GM12878 (cell line): ENCODE measurements at regions not wholly inside any gene's neighbourhood (a gene's known extent, or its start where the extent isn't known, plus 50 kb on each side); places are given as distances from the start of the nearest gene placed in this dataset.

ENCODE experiments used
- ATAC-seq: fragments of 200-7000 bp; cut with Tn5 transposase; 3 replicates; pipeline ENCODE4 v1.9.1; 2020; ENCODE audit warnings: mild to moderate bottlenecking, moderate library complexity
- BruUV-seq: library from RNA; stranded (reverse); fragments of 400-500 nt; replicated peaks from 2 replicates; lab custom pipeline; 2021; lab: Mats Ljungman, UMichigan
- CTCF ChIA-PET: fragments of 300-600 bp; sonication (Branson Sonifier 250); formaldehyde crosslinking; extraction: SDS; loops from one replicate; lab custom pipeline; 2021; ENCODE audit warnings: inconsistent platforms; lab: Yijun Ruan, JAX
- POLR2A ChIA-PET: fragments of 350-600 bp; formaldehyde crosslinking; extraction: SDS; loops from one replicate; lab custom pipeline; 2021; ENCODE audit warnings: inconsistent platforms; lab: Charles Lee
- RAD21 ChIA-PET: fragments of 300-600 bp; sonication (Branson Sonifier 250); formaldehyde crosslinking; loops from one replicate; lab custom pipeline; 2023; ENCODE audit warnings: antibody characterized with exemption; ENCODE audit not compliant: unreplicated experiment; lab: Charles Lee
- SMC1A ChIA-PET: fragments of 300-600 bp; sonication (Branson Sonifier 250); formaldehyde crosslinking; loops from one replicate; lab custom pipeline; 2023; ENCODE audit not compliant: unreplicated experiment, uncharacterized antibody; lab: Charles Lee
- DNase-seq: peaks from one replicate; pipeline ENCODE4 v3.0.0-alpha.2; 2011; ENCODE audit warnings: low read depth, low spot score
- FAIRE-seq: peaks from 3 replicates; lab custom pipeline; 2011; peaks lifted over from hg19 to GRCh38; lab: Jason Lieb, UNC
- H2AFZ ChIP-seq: 2 replicates; pipeline ENCODE4 v1.6.0; 2011; ENCODE audit warnings: low read depth, low read length, control low read depth; ENCODE audit not compliant: control insufficient read depth
- H3K27ac ChIP-seq: 2 replicates; pipeline ENCODE4 v1.5.1; 2011; ENCODE audit warnings: control low read depth; ENCODE audit not compliant: control insufficient read depth, insufficient read depth
- H3K27me3 ChIP-seq, 2 experiments: replicated peaks in 1 of 2; 2 replicates each; pipeline versions ENCODE4 v1.6.0 to v1.6.1; 2011; ENCODE audit warnings: low read length in 1 of 2; ENCODE audit not compliant: control insufficient read depth in 2 of 2, insufficient read depth in 2 of 2
- H3K36me3 ChIP-seq, 2 experiments: 2 replicates each; pipeline ENCODE4 v1.5.1; 2011; ENCODE audit warnings: low read length in 1 of 2; ENCODE audit not compliant: control insufficient read depth in 2 of 2, insufficient read depth in 2 of 2
- H3K4me1 ChIP-seq: 2 replicates; pipeline ENCODE4 v1.6.1; 2011; ENCODE audit warnings: mild to moderate bottlenecking, low read length, moderate library complexity, mixed read lengths; ENCODE audit not compliant: control insufficient read depth, insufficient read depth
- H3K4me2 ChIP-seq: 2 replicates; pipeline ENCODE4 v1.6.0; 2011; ENCODE audit warnings: control low read depth; ENCODE audit not compliant: control insufficient read depth, insufficient read depth
- H3K4me3 ChIP-seq: fragments of 200-600 bp; sonication (generic); 2 replicates; pipeline ENCODE4 v1.5.1; 2016
- H3K79me2 ChIP-seq: 2 replicates; pipeline ENCODE4 v1.6.0; 2011; ENCODE audit warnings: low read length; ENCODE audit not compliant: control insufficient read depth, insufficient read depth
- H3K9ac ChIP-seq: 2 replicates; pipeline ENCODE4 v1.8.0; 2011; ENCODE audit warnings: low read length, control low read depth, mixed read lengths; ENCODE audit not compliant: control insufficient read depth, insufficient read depth
- H3K9me3 ChIP-seq: replicated peaks from 3 replicates; pipeline ENCODE4 v1.5.1; 2011; ENCODE audit warnings: mild to moderate bottlenecking, low read length; ENCODE audit not compliant: control insufficient read depth, insufficient read depth
- H4K20me1 ChIP-seq: 2 replicates; pipeline ENCODE4 v1.6.0; 2011; ENCODE audit not compliant: control insufficient read depth, insufficient read depth
- ATF2 ChIP-seq: IDR thresholded peaks from 2 replicates; pipeline ENCODE4 v1.6.1; 2012; ENCODE audit warnings: low read length, inconsistent platforms
- GABPA ChIP-seq: IDR thresholded peaks from 2 replicates; pipeline ENCODE4 v1.6.1; 2014; ENCODE audit warnings: antibody characterized with exemption, low read depth, mild to moderate bottlenecking, inconsistent platforms
- GATAD2B ChIP-seq: fragments of 450-650 bp; conservative IDR thresholded peaks from 2 replicates; pipeline ENCODE4 v1.6.1; 2017; ENCODE audit warnings: low read depth, mild to moderate bottlenecking, moderate library complexity
- MTA3 ChIP-seq: IDR thresholded peaks from 2 replicates; pipeline ENCODE4 v1.6.1; 2012; ENCODE audit warnings: low read length, inconsistent platforms, borderline replicate concordance
- MYC ChIP-seq: IDR thresholded peaks from 2 replicates; pipeline ENCODE4 v1.6.1; 2011; ENCODE audit warnings: mild to moderate bottlenecking, low read length, moderate library complexity, inconsistent platforms; ENCODE audit not compliant: insufficient read depth, insufficient replicate concordance, insufficient read length, severe bottlenecking
- NBN ChIP-seq: fragments of 450-650 bp; IDR thresholded peaks from 2 replicates; pipeline ENCODE4 v1.6.1; 2016
- NFXL1 ChIP-seq: fragments of 450-650 bp; IDR thresholded peaks from 2 replicates; pipeline ENCODE4 v1.6.1; 2017; ENCODE audit warnings: antibody characterized with exemption, mild to moderate bottlenecking, borderline replicate concordance
- NFYB ChIP-seq: IDR thresholded peaks from 2 replicates; pipeline ENCODE4 v1.6.1; 2011; ENCODE audit warnings: low read depth, mild to moderate bottlenecking, low read length, improper control_type of control experiment, moderate library complexity; ENCODE audit not compliant: insufficient read depth
- POU2F2 ChIP-seq: IDR thresholded peaks from 3 replicates; pipeline ENCODE4 v1.6.1; 2011; ENCODE audit warnings: low read depth, mild to moderate bottlenecking, low read length, borderline replicate concordance
- RCOR1 ChIP-seq: conservative IDR thresholded peaks from 2 replicates; pipeline ENCODE4 v1.6.1; 2012; ENCODE audit warnings: low read depth, low read length, improper control_type of control experiment
- SIX5 ChIP-seq: IDR thresholded peaks from 2 replicates; pipeline ENCODE4 v1.6.1; 2011; ENCODE audit warnings: mild to moderate bottlenecking, low read depth, low read length, moderate library complexity; ENCODE audit not compliant: severe bottlenecking
- SREBF1 ChIP-seq: IDR thresholded peaks from 2 replicates; pipeline ENCODE4 v1.6.1; 2012; ENCODE audit warnings: mild to moderate bottlenecking, low read length
- SUZ12 ChIP-seq: fragments of 200-600 bp; sonication (generic); IDR thresholded peaks from one replicate; pipeline ENCODE4 v1.6.1; 2018; ENCODE audit warnings: antibody characterized with exemption, mild to moderate bottlenecking; ENCODE audit not compliant: unreplicated experiment
- WGBS: methylation state at CpG from one replicate; pipeline ENCODE4 v1.1.6; 2016; ENCODE audit warnings: low lambda C conversion rate; ENCODE audit not compliant: insufficient replicate concordance, insufficient coverage; ENCODE audit errors: missing lambda C conversion rate; 5-methylcytosine and 5-hydroxymethylcytosine counted together
- in situ Hi-C: fragments of 300-500 bp; cut with MboI; formaldehyde crosslinking; loops from 9 replicates; pipeline ENCODE4 v1.14.3; 2018; ENCODE audit warnings: mixed read lengths
- intact Hi-C: fragments of 100-400 bp; cut with micrococcal nuclease; formaldehyde crosslinking; loops from one replicate; pipeline ENCODE4 v1.14.2; 2022; ENCODE audit not compliant: unreplicated experiment
- TF ChIP-seq, protein P1 (sequence below): IDR thresholded peaks from 2 replicates; pipeline ENCODE4 v1.6.1; 2012; ENCODE audit warnings: low read depth, low read length, improper control_type of control experiment
- TF ChIP-seq, protein P2 (sequence below): fragments of 450-650 bp; IDR thresholded peaks from 2 replicates; pipeline ENCODE4 v1.6.1; 2017; ENCODE audit warnings: mild to moderate bottlenecking, moderate library complexity

DNA sequence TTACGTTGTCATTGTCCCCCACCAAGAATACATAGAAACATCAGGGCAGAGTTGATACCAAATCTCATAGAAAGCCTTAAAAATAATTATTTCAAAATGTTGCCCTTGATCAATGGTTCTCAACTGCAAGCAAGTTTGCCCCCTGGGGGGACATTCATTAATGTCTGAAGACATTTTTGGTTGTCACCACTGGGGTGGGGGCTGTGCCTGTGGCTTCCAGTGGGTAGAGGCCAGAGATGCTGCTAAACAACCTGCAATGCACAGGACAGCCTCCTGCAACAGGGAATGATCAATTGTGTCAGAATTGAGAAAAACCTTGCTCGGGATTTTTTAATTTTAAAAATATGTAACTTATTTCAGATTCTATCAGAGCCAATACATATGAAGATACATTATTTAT is 130.6 kb upstream of the DOK5 start:
- ChIA-PET CTCF (no interaction called here), RAD21 (no interaction called here), POLR2A (no interaction called here), SMC1A (no interaction called here)
- DNase-seq (no peak), ATAC-seq (0 out of 3 replicates have a peak, but pooled peaks have one; percentile 13), FAIRE-seq (no peak)
- WGBS: 17% methylated on average over 2 of the region's 2 CpGs
- intact Hi-C loops (no loop called here), in situ Hi-C loops (no loop called here)
- H2AFZ ChIP-seq: no peak overlapping the region
- no peak overlapping the region for H3K27ac ChIP-seq
- TF ChIP-seq MYC: no peak
- TF ChIP-seq NFXL1: peak; percentile 29; the same call in 1 of the 2 replicates
- no peak for TF ChIP-seq RCOR1
- TF ChIP-seq ATF2: no peak
- TF ChIP-seq NFYB: no peak
- no peak for TF ChIP-seq SUZ12
- H4K20me1 ChIP-seq: no peaks in the 10 kb centered on the region
- H3K27me3 ChIP-seq: no peaks in the 10 kb centered on the region
- H3K4me1 ChIP-seq: no peaks in the 10 kb centered on the region
- no peak overlapping the region for H3K4me3 ChIP-seq
- no peaks in the 10 kb centered on the region for H3K9me3 ChIP-seq
- no TSS peak for BruUV-seq
- no peaks in the 10 kb centered on the region for H3K36me3 ChIP-seq
- H3K4me2 ChIP-seq: no peak overlapping the region
- H3K9ac ChIP-seq: no peak overlapping the region
- no peaks in the 10 kb centered on the region for H3K79me2 ChIP-seq

DNA sequence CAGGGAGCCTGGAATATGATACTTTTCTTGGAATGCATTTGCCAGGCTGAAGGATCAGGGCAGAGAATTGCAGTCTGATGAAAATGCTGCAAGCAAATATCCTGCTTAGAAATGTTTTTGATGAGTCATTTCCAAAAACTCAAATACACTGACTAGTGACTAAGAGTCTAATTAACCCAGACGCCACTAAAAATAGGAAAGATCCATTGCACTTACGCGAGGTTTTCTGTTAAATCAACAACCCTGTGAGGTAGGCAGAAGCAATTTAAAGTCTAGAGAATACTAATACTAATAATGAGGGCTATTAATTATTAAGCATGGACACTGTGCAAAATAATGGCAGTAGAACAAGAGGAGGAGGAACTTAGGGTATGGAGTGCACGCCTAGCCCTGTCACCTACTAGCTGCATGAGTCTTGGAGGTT is 130.1 kb upstream of the DOK5 start:
- Histone ChIP-seq H3K79me2 (no peaks in the 10 kb centered on the region), H2AFZ (no peak overlapping the region), H3K27me3 (no peaks in the 10 kb centered on the region), H3K9me3 (no peaks in the 10 kb centered on the region), H3K4me3 (no peak overlapping the region), H4K20me1 (no peaks in the 10 kb centered on the region), H3K4me2 (no peak overlapping the region), H3K9ac (no peak overlapping the region), H3K4me1 (no peaks in the 10 kb centered on the region), H3K27ac (no peak overlapping the region), H3K36me3 (no peaks in the 10 kb centered on the region)
- 9% methylated on average over 4 of the region's 4 CpGs for WGBS
- DNase-seq (peak; percentile 33), FAIRE-seq (no peak), ATAC-seq (peak; percentile 94)
- ChIA-PET POLR2A (no interaction called here), SMC1A (no interaction called here), RAD21 (no interaction called here), CTCF (no interaction called here)
- intact Hi-C loops: no loop called here
- no TSS peak for BruUV-seq
- in situ Hi-C loops: no loop called here
- TF ChIP-seq SIX5 (no peak), GATAD2B (no peak), SREBF1 (no peak), MTA3 (no peak), NBN (no peak), POU2F2 (no peak), GABPA (no peak)
- TF ChIP-seq, protein P1, sequence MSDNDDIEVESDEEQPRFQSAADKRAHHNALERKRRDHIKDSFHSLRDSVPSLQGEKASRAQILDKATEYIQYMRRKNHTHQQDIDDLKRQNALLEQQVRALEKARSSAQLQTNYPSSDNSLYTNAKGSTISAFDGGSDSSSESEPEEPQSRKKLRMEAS: no peak
- TF ChIP-seq, protein P2, sequence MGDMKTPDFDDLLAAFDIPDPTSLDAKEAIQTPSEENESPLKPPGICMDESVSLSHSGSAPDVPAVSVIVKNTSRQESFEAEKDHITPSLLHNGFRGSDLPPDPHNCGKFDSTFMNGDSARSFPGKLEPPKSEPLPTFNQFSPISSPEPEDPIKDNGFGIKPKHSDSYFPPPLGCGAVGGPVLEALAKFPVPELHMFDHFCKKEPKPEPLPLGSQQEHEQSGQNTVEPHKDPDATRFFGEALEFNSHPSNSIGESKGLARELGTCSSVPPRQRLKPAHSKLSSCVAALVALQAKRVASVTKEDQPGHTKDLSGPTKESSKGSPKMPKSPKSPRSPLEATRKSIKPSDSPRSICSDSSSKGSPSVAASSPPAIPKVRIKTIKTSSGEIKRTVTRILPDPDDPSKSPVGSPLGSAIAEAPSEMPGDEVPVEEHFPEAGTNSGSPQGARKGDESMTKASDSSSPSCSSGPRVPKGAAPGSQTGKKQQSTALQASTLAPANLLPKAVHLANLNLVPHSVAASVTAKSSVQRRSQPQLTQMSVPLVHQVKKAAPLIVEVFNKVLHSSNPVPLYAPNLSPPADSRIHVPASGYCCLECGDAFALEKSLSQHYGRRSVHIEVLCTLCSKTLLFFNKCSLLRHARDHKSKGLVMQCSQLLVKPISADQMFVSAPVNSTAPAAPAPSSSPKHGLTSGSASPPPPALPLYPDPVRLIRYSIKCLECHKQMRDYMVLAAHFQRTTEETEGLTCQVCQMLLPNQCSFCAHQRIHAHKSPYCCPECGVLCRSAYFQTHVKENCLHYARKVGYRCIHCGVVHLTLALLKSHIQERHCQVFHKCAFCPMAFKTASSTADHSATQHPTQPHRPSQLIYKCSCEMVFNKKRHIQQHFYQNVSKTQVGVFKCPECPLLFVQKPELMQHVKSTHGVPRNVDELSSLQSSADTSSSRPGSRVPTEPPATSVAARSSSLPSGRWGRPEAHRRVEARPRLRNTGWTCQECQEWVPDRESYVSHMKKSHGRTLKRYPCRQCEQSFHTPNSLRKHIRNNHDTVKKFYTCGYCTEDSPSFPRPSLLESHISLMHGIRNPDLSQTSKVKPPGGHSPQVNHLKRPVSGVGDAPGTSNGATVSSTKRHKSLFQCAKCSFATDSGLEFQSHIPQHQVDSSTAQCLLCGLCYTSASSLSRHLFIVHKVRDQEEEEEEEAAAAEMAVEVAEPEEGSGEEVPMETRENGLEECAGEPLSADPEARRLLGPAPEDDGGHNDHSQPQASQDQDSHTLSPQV: no peak
